Activated CD8-positive, alpha-beta T cell treated with anti-CD3 and anti-CD28 coated beads for 36 hours (primary cell): ENCODE measurements at regions not wholly inside any gene's neighbourhood (a gene's known extent, or its start where the extent isn't known, plus 50 kb on each side); places are given as distances from the start of the nearest gene placed in this dataset.

Experiments used
- ATAC-seq: fragments of 200-7000 bp; cut with Tn5 transposase; one replicate; pipeline ENCODE4 v1.10.0; 2021; ENCODE audit warnings: mild to moderate bottlenecking, moderate library complexity
- CTCF ChIA-PET: fragments of 350-600 bp; sonication (Branson Sonifier 250); formaldehyde crosslinking; loops from one replicate; lab custom pipeline; 2021; ENCODE audit warnings: antibody characterized with exemption; lab: Charles Lee
- POLR2A ChIA-PET: fragments of 350-600 bp; sonication (Branson Sonifier 250); formaldehyde crosslinking; loops from one replicate; lab custom pipeline; 2021; ENCODE audit warnings: antibody characterized with exemption; lab: Charles Lee
- DNase-seq: peaks from one replicate; pipeline ENCODE4 v3.0.0-alpha.2; 2020
- H3K27ac Mint-ChIP-seq: one replicate; pipeline ENCODE4 v1.8.0; 2021; ENCODE audit warnings: mild to moderate bottlenecking, mixed read lengths
- H3K27me3 Mint-ChIP-seq: one replicate; pipeline ENCODE4 v1.8.0; 2021; ENCODE audit warnings: mixed read lengths
- H3K36me3 Mint-ChIP-seq: one replicate; pipeline ENCODE4 v1.8.0; 2021; ENCODE audit warnings: low read depth, mixed read lengths
- H3K4me1 Mint-ChIP-seq: one replicate; pipeline ENCODE4 v1.8.0; 2021; ENCODE audit warnings: low read depth, mixed read lengths
- H3K4me3 Mint-ChIP-seq: one replicate; pipeline ENCODE4 v1.8.0; 2021; ENCODE audit warnings: mild to moderate bottlenecking, moderate library complexity, mixed read lengths
- H3K9me3 Mint-ChIP-seq: one replicate; pipeline ENCODE4 v1.8.0; 2021; ENCODE audit warnings: mixed read lengths
- CTCF ChIP-seq: fragments of 200-600 bp; IDR thresholded peaks from one replicate; pipeline ENCODE4 v1.8.0; 2022; ENCODE audit warnings: antibody characterized with exemption, mild to moderate bottlenecking
- intact Hi-C: fragments of 100-400 bp; cut with micrococcal nuclease; formaldehyde crosslinking; loops from one replicate; pipeline ENCODE4 v1.10.0; 2022

DNA sequence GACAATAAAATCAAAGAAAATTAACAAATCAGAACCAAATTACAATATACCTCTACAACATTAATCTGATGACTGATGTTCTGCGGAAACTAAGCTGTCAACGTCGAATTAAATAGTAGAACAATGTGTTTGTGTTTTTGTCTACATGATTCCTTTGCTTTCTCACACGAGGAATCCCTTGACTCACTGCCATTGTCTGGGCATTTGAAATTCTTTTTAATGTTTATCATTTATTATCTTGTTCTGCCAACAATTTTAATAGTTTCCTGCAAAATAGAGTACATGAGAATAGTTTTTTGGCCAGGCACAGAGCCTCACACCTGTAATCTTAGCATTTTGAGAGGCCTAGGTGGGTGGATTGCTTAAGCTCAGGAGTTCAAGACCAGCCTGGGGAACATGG is 76.6 kb upstream of the KRAS start:
- Mint-ChIP-seq H3K27me3 (no peaks in the 10 kb centered on the region), H3K9me3 (no peaks in the 10 kb centered on the region), H3K4me1 (peaks cover 30% of the 10 kb centered on the region), H3K27ac (no peak overlapping the region), H3K36me3 (no peaks in the 10 kb centered on the region), H3K4me3 (no peak overlapping the region)
- TF ChIP-seq CTCF: no peak
- no peak for DNase-seq
- POLR2A ChIA-PET: no interaction called here
- intact Hi-C loops: no loop called here
- CTCF ChIA-PET: no interaction called here
- no peak for ATAC-seq

DNA sequence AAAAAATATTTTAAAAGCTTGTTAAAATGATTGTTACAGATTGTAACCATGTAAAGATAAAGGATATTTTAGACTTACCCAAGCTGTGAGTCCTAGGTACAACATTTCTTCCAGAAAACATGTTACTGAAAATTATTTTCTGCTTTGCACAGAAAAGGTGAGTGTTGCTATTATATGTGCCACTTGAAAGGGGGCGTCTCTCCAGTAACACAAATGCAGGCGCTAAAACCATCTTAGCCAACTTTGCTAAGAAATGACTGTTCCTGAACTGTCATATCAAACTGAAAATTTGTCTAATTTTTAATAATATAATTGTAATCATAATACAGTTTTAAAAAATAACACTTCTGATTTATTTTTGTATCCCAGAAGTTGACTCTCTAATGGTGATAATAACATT is 75.6 kb upstream of the KRAS start:
- Mint-ChIP-seq H3K9me3 (no peaks in the 10 kb centered on the region), H3K27ac (no peak overlapping the region), H3K4me3 (no peak overlapping the region), H3K36me3 (no peaks in the 10 kb centered on the region), H3K4me1 (peaks cover 32% of the 10 kb centered on the region), H3K27me3 (no peaks in the 10 kb centered on the region)
- DNase-seq (no peak), ATAC-seq (no peak)
- no peak for TF ChIP-seq CTCF
- intact Hi-C loops: no loop called here
- POLR2A ChIA-PET: interaction anchor here (1.0 kb wide), 1 partner anchor 77 kb away, joined by 3 read pairs; no protein-coding TSS in a partner anchor
- CTCF ChIA-PET: interaction anchor here (0.7 to 3.9 kb wide), 3 partner anchors 27 to 115 kb away, joined by 3 to 18 read pairs (median 3); no protein-coding TSS in a partner anchor

GRCh38 chr12:25324861-25325260 is 74.1 kb upstream of the KRAS start:
- no peaks in the 10 kb centered on the region for H3K36me3 Mint-ChIP-seq
- CTCF ChIA-PET: interaction anchor here (3.9 kb wide), 1 partner anchor 63 kb away, joined by 18 read pairs; no protein-coding TSS in a partner anchor
- TF ChIP-seq CTCF: no peak
- no peak for DNase-seq
- H3K27me3 Mint-ChIP-seq: no peaks in the 10 kb centered on the region
- H3K4me3 Mint-ChIP-seq: no peak overlapping the region
- peaks cover 47% of the 10 kb centered on the region for H3K4me1 Mint-ChIP-seq
- no peak for ATAC-seq
- no peaks in the 10 kb centered on the region for H3K9me3 Mint-ChIP-seq
- intact Hi-C loops: loop anchor here (5.0 kb wide), 1 partner anchor 78 kb away; no protein-coding TSS in a partner anchor
- no peak overlapping the region for H3K27ac Mint-ChIP-seq
- POLR2A ChIA-PET: interaction anchor here (1.4 kb wide), 1 partner anchor 8 kb away, joined by 4 read pairs; no protein-coding TSS in a partner anchor

- TF ChIP-seq CTCF: no peak
- ChIA-PET CTCF (interaction anchor here (0.6 to 3.9 kb wide), 8 partner anchors 9 to 112 kb away, joined by 3 to 18 read pairs (median 3); no protein-coding TSS in a partner anchor), POLR2A (interaction anchor here (1.1 to 1.4 kb wide), 2 partner anchors 9 to 72 kb away, joined by 3 to 4 read pairs; no protein-coding TSS in a partner anchor)
- intact Hi-C loops: loop anchor here (5.0 kb wide), 1 partner anchor 76 kb away; no protein-coding TSS in a partner anchor
- peak overlapping the region; percentile 60 for H3K27ac Mint-ChIP-seq
- H3K36me3 Mint-ChIP-seq: no peaks in the 10 kb centered on the region
- no peak overlapping the region for H3K4me3 Mint-ChIP-seq
- H3K9me3 Mint-ChIP-seq: no peaks in the 10 kb centered on the region
- H3K4me1 Mint-ChIP-seq: peaks cover 52% of the 10 kb centered on the region
- H3K27me3 Mint-ChIP-seq: no peaks in the 10 kb centered on the region
- ATAC-seq (peak; percentile 57), DNase-seq (peak; percentile 12)
Measured at GRCh38 chr12:25323581-25323982, 72.9 kb upstream of the KRAS start.

GRCh38 chr12:25322918-25323531 is 72.3 kb upstream of the KRAS start:
- H3K9me3 Mint-ChIP-seq: no peaks in the 10 kb centered on the region
- intact Hi-C loops: loop anchor here (5.0 kb wide), 1 partner anchor 76 kb away; no protein-coding TSS in a partner anchor
- H3K4me1 Mint-ChIP-seq: peaks cover 51% of the 10 kb centered on the region
- no peak for DNase-seq
- ATAC-seq: peak; percentile 32
- CTCF ChIA-PET: interaction anchor here (0.8 to 3.9 kb wide), 7 partner anchors 10 to 65 kb away, joined by 3 to 18 read pairs (median 3); no protein-coding TSS in a partner anchor
- peak overlapping the region; percentile 87 for H3K27ac Mint-ChIP-seq
- TF ChIP-seq CTCF: no peak
- peak overlapping the region; percentile 52 for H3K4me3 Mint-ChIP-seq
- POLR2A ChIA-PET: interaction anchor here (1.1 to 1.4 kb wide), 2 partner anchors 10 to 72 kb away, joined by 3 to 4 read pairs; no protein-coding TSS in a partner anchor
- H3K27me3 Mint-ChIP-seq: no peaks in the 10 kb centered on the region
- no peaks in the 10 kb centered on the region for H3K36me3 Mint-ChIP-seq
